ENCODE measurements at regions not wholly inside any gene's neighbourhood (a gene's known extent, or its start where the extent isn't known, plus 50 kb on each side); places are given as distances from the start of the nearest gene placed in this dataset.

DNA sequence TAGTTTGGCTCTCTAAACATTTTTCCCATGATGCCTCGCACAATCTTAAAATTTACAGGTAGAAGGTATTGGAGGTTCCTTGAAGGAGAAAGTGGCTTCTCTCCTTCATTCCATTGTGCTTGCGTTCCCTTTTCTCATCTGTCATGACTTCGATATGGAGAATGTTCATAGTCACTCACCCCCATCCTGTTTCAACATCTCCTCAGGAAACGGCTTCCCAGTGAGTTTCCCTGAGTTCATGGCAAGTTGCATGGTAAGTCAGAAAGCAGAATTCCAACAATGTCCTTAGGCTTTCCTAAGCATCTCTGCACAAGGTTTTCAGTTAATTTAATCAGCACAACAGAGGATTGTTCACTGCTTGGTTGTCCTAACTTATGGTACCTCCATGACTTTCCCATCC, 581.8 kb upstream of the SLITRK5 start:
- ATAC-seq (ENCODE audit: low FRiP score in 2 of 2) (no peak), DNase-seq (no peak)
- Histone ChIP-seq H3K27ac (no peak overlapping the region), H3K4me3 (no peak overlapping the region), H3K4me1 (no peaks in the 10 kb centered on the region), H3K9me3 (no peaks in the 10 kb centered on the region), H3K27me3 (no peaks in the 10 kb centered on the region), H3K36me3 (no peaks in the 10 kb centered on the region)
- 84 to 86% methylated on average over 4 of the region's 4 CpGs for WGBS, 2 donors
- TF ChIP-seq POLR2A (IDR thresholded peaks at IDR 0.05) (no peak), POLR2AphosphoS5 (IDR thresholded peaks at IDR 0.05) (no peak), EP300 (IDR thresholded peaks at IDR 0.05) (no peak)
- TF ChIP-seq, protein P1, sequence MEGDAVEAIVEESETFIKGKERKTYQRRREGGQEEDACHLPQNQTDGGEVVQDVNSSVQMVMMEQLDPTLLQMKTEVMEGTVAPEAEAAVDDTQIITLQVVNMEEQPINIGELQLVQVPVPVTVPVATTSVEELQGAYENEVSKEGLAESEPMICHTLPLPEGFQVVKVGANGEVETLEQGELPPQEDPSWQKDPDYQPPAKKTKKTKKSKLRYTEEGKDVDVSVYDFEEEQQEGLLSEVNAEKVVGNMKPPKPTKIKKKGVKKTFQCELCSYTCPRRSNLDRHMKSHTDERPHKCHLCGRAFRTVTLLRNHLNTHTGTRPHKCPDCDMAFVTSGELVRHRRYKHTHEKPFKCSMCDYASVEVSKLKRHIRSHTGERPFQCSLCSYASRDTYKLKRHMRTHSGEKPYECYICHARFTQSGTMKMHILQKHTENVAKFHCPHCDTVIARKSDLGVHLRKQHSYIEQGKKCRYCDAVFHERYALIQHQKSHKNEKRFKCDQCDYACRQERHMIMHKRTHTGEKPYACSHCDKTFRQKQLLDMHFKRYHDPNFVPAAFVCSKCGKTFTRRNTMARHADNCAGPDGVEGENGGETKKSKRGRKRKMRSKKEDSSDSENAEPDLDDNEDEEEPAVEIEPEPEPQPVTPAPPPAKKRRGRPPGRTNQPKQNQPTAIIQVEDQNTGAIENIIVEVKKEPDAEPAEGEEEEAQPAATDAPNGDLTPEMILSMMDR (IDR thresholded peaks at IDR 0.05), result no peak

DNA sequence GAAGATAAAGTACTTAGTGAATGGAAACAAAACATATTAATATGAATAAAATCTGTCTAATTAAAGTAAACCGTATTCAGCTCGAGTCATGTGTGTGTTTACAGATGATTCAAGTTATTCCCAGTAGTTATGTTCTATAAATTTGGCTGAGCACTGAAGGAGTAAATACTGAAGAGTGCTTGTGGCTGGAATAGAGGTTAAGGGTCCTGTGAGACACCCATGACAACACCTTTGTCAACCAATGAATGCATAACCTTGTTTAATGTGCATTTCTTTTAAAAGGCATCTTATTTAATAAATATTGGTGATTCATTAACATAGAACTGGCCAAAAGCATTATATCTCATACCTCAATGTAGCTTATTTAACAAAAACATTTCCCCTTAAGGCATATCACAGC, 577.8 kb upstream of the SLITRK5 start:
- H3K27ac ChIP-seq, result no peak overlapping the region
- 70 to 76% methylated on average over 2 of the region's 2 CpGs for WGBS, 2 donors
- H3K4me1 ChIP-seq, result no peaks in the 10 kb centered on the region
- TF ChIP-seq POLR2A (IDR thresholded peaks at IDR 0.05) (no peak), EP300 (IDR thresholded peaks at IDR 0.05) (no peak), POLR2AphosphoS5 (IDR thresholded peaks at IDR 0.05) (no peak)
- TF ChIP-seq, protein P1 (IDR thresholded peaks at IDR 0.05), result no peak
- ATAC-seq (ENCODE audit: low FRiP score in 2 of 2) (no peak), DNase-seq (no peak)
- no peak overlapping the region for H3K4me3 ChIP-seq
- no peaks in the 10 kb centered on the region for H3K9me3 ChIP-seq
- H3K36me3 ChIP-seq, result no peaks in the 10 kb centered on the region
- H3K27me3 ChIP-seq, result no peaks in the 10 kb centered on the region

DNA sequence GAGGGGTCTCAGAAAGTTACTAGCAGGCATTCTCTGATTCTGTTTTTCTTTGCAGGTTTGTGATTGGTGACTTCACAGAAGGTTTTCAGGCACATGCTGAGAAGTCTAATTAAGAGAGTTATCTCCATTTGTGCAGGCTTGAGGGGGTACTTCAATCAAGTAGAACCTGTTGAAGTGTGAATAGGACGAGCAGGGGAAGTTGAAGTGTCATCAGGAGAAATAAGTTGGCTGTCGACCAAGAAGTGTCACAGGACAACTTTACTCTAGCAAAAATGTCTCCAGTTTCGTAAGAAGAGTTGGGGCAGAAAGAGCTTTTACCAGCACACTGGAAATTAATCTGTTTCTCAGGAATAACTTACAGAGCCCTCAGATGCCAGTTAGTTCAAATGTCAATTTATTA, 576.5 kb upstream of the SLITRK5 start:
- TF ChIP-seq, protein P1 (IDR thresholded peaks at IDR 0.05), result no peak
- TF ChIP-seq EP300 (IDR thresholded peaks at IDR 0.05) (no peak), POLR2AphosphoS5 (IDR thresholded peaks at IDR 0.05) (no peak)
- DNase-seq (no peak), ATAC-seq (ENCODE audit: low FRiP score in 2 of 2) (no peak)
- WGBS, 2 donors, result 5 to 9% methylated on average over 3 of the region's 3 CpGs
- Histone ChIP-seq H3K36me3 (no peaks in the 10 kb centered on the region), H3K27me3 (no peaks in the 10 kb centered on the region), H3K9me3 (no peaks in the 10 kb centered on the region), H3K27ac (no peak overlapping the region), H3K4me1 (no peaks in the 10 kb centered on the region), H3K4me3 (no peak overlapping the region)

DNA sequence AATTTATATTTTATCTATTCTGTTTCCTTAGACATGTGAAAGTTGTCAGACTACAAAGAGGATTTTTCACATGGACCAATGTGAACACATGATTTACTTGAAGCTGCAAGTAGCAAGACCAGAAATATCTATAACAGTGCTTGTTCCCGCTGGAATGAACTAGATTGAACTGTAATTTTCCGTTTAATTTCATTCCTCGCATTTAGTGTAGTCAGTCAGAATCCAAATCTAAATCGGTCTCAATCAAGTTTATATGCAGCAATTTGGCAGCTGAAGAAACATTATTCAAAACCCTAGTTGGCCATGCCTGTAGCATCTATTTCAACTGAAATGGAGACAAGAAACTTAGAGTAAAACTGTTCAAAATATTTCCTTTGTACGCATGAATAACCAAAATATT, 570.7 kb upstream of the SLITRK5 start:
- WGBS, 2 donors, result 90 to 91% methylated on average over 5 of the region's 5 CpGs
- Histone ChIP-seq H3K9me3 (no peaks in the 10 kb centered on the region), H3K27me3 (no peaks in the 10 kb centered on the region), H3K27ac (no peak overlapping the region), H3K4me3 (no peak overlapping the region), H3K36me3 (no peaks in the 10 kb centered on the region), H3K4me1 (no peaks in the 10 kb centered on the region)
- no peak for DNase-seq
- TF ChIP-seq, protein P1 (IDR thresholded peaks at IDR 0.05), result no peak
- no peak for TF ChIP-seq EP300 (IDR thresholded peaks at IDR 0.05)
- no peak for ATAC-seq (ENCODE audit: low FRiP score in 2 of 2)

DNA sequence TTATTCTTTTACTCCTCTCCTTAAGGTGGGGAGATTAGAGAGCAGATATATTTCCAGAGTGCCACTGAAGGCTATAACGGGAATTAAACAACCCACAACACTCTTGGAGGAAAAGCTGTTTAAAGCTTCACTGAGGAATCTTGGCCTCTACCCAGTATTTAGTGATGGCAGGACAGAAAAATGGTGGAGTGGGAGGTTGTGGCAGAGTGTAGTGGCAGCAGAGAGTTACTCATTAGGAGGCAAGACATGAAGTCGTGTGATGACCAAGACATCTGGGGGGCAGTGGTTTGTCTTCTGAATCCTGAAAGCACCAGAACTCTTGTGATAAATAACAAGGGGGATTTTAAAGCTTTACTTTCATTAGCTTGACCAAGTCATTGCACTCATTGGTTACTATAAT, 563.5 kb upstream of the SLITRK5 start:
- 69 to 75% methylated on average over 2 of the region's 2 CpGs for WGBS, 2 donors
- Histone ChIP-seq H3K36me3 (no peaks in the 10 kb centered on the region), H3K4me1 (no peaks in the 10 kb centered on the region), H3K27me3 (no peaks in the 10 kb centered on the region), H3K27ac (no peak overlapping the region), H3K4me3 (no peak overlapping the region), H3K9me3 (no peaks in the 10 kb centered on the region)
- DNase-seq, result no peak
- TF ChIP-seq EP300 (IDR thresholded peaks at IDR 0.05), result no peak
- no peak for ATAC-seq (ENCODE audit: low FRiP score in 2 of 2)
